Activated CD4-positive, alpha-beta T cell treated with anti-CD3 and anti-CD28 coated beads, Interleukin-2, amount 50 U/mL, for 24 hours (primary cell): ENCODE measurements at regions not wholly inside any gene's neighbourhood (a gene's known extent, or its start where the extent isn't known, plus 50 kb on each side); places are given as distances from the start of the nearest gene placed in this dataset.

Experiments
- DNase-seq, 2 donors: peaks; one replicate each; pipeline ENCODE4 v3.0.0-alpha.2; 2020; ENCODE audit warnings: low read depth in 1 of 2, low spot score in 1 of 2

DNA sequence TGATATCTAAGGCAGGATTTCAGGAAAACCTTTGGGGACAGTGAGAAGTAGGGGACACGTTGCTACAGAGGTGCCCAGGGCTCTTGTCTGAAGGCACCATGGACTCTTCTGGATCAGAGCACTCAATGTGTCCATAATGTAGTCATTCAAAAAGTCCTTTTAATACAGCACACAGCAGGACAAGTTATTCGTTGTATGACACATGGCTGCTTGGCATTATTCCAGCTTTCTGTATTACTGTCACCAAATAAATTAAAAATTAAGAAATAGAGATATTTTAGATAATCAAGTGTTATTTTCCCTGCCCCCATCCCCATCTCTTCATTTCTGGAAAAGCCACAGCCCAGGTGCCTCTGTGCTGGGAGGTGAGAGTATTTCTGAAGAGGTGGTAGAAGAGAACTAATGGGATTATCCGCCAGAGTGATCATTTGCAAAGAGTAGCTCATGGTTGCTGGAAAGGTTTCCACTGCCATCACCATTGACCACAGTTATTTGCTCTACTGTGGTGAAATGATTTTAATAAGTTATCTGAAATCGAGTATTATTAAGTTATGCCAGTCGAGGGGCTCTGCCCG lies 83.0 kb downstream of the CXCL12 start:
- DNase-seq, result no peak

DNA sequence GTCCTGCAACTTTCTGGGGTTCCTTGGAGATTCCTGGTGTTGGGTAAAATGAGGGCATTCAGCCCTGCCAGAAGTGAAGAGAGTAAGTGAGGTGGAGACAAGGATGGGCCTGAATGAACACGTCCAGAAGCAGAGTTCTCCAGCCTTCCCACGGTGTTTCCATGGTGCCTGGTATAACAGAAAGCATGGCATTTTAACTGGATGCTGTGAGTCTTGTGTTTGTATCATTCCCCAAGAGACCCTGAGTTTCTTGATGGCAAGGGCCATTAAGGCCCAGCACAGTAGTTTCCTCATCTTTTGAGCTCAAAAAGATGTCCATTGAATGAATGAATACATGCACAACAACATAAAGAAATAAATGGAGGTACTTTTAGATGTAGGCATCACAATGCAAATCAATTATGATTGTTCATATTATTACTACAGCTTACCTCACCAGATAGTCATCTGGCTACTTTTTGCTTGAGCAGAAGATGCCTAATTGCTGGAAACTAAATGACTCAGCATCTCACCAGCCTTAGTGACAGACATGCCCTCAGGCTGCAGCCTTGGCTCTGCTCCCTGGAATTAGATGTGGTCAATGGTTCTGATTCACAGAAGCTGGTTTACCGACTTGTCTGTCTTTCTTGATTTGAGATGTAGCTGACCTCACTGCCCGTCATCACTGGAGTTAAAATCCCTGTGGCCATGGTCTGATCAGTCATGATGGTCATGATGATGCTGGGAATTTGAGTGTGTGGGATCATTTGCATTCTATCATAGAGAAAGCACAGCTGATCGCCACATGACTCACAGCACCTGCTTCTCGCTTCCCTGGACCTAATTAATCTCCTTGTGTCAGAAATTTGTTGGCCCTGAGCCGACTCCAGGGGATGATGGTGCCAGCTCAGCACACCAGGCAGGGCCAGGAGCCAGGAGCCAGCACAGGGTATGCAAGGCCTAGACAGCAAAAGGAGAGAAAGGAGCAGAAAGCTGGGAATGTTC lies 83.9 kb downstream of the CXCL12 start:
- DNase-seq, result no peak

DNA sequence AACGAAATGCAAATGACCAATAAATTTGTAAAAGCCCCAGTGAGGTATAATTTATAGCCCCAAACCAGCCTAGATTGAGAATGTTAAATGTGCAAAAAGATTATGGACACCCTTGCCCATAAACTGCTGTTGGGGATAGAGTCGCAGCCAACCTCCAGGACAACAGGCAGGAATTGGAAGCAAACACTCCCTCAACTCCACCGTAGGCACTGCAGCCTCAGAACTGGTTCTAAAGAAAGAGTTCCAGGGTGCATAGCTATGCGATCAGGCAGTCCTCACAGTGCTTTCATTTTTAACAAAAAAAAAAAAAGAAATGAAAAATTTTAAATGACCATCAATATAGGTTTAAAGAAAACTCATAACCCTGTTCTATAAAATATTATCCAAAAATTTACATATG lies 86.2 kb downstream of the CXCL12 start:
- no peak for DNase-seq

DNA sequence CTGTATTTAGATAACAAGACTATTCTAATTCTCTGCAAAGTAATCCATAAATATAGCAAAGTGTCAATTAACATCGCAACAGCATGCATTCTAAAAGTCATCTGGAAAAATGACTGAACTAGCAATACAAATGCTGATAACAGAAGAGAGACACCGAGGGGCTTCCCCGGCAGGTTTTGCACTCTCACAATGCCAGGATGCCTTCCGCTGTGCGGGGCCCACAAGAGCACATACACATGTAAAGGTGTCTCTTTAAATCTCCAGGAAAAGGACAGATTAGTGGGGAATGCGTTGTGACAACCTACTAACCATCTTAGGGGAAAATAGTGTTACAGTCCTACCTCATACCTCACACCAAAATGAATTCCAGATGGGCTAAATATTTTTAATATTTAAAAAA lies 86.9 kb downstream of the CXCL12 start:
- DNase-seq, result no peak

DNA sequence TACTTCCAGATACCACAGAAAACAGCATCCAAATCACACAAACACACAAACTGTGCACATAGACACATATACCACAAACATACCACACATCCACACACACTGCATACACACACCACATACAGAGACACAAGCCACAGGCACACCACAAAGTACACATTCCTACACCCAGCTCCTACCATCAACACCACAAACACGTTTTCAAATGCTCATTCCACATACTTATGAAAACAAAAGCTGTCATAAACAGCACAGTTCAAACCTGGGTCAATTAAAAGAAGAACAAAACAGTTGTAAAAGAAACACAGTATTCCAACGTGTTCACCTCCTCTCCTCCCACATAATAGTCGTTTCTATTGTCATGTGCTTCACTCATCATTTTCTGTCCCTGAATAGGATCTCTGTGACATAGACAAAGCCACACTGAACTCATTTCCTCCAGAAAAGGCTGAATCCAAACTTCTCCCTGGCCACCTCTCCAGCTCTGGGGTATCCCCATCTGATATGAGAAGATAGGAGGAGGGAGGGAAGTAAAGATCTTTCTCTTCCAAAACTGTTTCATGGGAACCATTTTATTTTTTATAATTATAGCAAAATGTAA lies 89.2 kb downstream of the CXCL12 start:
- DNase-seq, result no peak

DNA sequence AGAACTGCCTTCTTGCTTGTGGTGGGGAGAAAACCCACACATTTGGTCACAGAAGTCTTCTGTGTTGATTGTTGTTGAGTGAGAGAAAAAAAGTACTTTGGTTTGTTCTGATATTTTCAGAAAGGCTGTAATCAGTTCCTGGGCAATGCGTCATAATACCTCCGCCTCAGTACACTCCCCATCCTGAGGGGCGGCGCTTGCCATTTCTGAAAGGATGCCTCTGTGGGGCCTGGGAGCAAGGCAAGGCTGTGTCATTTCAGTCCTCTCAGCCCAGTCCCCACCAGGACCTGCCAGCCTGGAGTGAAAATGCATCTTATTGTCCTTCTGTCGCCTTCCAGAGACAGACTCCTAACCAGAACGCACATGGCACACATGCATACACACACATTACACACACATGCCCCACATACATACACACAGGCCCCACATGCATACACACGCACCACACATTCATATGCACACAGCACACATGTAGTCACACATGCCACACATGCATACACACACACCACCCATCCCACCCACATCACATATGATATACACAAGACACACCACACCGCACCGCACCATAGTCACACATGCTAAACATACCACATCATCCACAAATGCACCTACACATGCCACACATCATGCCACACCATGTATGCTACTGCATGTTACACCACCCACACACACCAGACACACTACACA lies 90.0 kb downstream of the CXCL12 start:
- no peak for DNase-seq

DNA sequence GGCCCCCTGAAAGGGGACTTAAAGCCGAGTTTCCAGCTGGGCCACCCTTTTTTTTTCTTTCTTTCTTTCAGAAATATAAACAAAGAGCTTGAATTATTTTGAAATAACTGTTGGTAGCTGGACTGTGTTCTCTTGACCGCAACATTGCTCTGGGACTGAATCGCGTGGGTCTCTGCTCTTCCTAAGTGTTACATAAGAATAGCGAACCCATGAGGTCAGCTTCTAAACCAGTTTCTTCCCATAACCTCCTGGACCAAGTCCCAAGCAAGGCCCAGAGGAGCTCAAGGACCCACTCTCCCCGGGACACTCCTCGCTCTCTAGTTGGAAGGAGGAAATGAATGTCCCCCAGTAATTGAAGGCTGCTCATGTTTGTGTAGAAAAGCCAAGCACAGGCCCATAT lies 91.1 kb downstream of the CXCL12 start:
- DNase-seq, result no peak

DNA sequence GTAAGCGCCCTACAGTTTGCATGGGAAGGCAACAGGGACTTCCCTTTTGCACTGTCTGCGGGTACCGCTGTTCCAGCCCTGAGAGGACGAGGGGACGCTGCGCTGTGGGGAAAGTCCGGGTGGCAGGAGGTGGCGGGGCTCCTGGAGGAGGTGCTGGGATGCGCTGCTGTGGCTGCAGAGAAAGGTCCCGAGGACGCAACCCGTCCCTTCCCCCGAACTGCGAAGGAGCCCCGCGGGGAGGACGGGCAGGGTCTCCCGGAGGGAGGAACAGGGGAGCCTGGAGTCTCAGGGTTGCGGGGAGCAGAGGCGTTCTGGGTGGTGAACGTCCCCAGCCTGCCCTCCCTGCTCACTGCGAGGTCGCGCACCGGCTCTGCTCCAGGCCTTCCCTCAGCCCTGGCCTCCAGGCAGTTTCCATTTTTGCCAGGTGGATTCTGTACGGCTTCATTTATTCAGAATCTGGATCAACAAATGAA lies 91.6 kb downstream of the CXCL12 start:
- DNase-seq, result no peak

DNA sequence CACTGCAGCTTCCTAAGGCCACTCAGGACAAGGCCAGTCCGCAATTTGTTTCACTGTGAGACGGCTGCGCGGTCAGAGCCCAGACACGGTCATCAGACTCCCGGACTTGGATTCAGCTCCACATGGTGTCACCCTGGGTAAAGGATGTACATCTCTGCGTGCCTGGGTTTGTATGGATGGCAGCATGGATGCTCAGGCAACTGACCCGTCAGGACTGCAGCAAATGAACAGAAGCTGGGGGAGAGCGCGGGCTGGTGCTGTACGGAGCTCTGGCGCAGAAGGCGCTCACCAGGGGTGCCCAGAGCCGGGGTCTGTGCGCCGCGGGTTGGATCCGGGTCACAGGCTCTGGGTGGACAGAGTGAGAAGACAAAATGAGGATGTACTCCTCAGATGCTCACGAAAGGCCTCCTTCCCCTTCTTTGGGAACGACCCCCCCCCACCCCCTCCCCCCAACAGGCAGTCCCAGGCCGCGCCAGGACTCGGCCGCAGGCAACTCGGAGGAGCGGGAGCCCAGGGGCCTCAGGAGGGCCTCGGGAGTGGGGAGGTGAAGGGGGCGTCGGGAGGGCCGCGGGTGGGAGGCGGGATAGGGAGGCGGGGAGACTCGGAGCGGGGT lies 92.4 kb downstream of the CXCL12 start:
- DNase-seq, result no peak

DNA sequence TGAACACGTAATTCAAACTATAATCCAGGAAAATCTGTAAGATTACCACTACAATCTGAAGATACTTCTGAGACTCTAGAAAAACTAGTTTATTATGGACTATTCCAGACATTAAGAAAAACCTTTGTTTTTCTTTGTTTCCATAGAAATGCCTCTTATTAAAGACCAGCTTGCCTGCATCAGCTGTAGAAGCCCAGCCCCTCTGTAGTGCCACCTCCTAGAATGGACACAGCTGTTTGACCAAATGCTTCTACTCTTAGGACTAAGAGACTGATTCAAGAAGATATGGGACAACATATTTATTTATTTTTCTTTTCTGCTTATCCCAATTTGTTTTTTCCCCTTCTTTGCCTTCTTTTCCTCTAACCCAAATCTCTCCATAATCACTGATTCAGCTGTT lies 93.8 kb downstream of the CXCL12 start:
- DNase-seq, result no peak

DNA sequence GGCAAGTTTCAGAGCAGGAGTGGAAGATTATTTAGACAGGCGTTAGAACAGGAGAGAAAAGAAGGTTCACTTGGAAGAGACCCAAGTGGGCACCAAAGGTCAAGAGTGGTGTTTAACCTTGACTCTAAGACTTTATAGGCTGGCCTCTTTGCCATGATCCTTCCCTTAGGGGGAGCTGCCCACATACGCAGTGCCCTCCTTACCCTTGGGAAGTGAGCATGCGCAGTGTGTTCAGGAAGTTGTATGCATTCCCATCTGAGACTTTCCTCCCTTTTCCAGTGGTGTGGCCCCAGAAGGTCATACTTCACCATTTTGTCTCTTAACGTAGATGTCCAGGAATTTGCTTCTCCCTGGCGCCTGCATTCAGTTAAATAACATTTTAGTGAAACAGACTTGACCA lies 95.8 kb downstream of the CXCL12 start:
- DNase-seq, result no peak

DNA sequence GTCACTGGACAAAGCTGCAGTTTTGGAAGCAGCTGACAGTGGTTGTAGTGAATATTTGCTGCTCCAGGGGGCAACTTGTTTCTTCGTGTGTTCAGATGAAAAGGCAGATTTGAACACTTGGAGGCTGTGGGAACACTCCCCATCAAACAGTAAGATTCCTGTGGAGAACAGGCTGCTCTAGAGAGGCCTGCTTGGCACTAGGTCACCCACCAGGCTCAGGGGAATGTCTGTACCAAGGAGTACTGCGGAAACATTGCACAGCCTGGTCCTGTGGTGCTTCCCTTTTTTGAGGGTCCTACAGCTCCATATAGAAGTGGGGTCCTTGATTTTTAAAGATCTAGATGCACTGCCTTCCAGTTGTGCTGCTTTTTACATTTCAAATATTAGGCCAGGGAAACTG lies 97.5 kb downstream of the CXCL12 start:
- no peak for DNase-seq

DNA sequence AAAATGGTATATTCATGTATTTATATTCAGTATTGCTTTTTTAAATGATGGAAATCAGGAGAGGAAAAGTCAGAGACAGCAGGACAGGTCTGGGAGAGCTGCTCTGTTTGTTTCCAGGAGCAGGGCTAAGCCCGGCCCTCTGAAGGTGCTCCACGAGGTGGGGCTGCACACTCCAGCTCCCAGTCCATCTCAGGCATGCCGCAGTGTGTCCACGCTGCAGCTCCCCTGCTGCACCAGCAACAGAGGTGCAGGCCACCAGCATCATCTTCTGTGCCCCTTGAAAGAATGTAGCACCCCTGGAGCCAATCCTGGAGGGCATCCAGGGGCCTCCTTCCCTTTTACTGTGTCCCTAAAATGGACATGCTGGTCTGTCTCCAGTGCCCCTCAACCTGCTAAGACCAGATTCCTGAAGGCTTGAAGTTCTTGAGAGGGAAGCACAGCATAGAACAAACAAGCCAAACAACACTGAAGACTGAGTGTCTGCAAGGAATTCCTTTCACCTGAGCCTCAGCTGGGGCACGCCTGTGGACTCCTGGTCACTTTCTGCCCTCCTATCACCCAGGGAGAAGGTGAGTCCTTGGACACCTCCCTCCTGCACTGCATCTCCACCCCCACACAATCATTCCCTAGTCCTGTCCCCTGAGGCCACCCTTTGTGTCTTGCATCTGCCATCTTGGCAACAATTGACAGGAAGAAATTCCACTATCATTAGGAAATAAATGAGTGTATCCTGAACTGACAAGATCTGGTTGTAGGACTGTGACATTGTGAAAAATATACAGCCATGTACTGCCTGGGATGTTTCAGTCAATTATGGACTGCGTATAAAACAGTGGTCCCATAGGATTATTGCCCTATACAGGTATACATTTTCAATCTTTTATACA lies 100.5 kb downstream of the CXCL12 start:
- DNase-seq, result no peak

DNA sequence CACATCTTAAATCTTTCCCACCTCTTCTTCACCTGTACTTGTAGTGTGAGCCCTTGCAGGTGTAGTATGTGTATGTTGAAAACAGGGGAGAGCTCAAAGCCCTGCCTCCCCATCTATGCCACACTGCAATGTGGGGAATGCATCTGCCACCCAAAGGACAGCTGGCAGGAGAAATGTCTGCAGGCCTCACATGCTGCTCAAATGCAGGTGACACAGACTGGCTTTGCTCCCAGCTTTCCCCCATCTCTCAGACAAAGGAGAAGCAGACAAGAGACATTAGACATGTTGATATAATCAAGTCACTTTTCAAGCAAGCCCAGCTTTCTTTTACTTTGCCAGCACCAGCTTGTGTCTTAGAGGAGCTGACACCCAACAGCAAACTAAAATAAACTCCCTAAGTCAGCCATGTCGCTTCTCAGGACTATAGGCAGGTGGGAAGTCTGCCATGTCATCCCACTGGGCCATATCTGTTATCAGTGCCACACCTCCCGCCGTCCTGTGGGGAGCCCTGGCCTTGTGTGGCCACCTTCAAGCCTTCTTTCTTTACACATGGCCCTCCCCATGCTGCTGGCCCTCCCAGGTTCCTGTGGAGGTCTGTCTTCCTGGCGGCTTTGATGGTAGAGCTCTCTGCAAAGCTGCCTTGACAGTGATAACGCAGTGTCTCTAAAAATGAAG lies 102.1 kb downstream of the CXCL12 start:
- no peak for DNase-seq

DNA sequence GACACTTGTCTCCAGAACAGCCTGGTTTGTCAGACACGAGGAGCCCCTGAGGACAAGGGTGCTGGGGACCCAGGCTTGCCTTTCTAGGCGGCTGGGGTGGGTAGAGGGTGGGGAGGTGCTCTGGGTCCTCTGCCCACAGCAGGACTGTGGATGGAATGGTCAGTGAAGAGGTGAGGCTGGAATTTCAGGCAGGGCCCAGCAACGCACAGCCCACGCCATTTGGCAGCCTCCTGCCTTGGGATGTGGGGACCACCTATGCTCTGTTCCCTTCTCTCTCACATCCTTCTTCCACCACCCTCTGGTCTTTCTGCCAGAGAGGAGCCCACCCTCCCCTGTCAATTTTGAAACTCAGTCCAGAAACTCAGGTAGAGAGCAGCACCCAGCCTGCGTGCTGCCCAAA lies 103.2 kb downstream of the CXCL12 start:
- no peak for DNase-seq

DNA sequence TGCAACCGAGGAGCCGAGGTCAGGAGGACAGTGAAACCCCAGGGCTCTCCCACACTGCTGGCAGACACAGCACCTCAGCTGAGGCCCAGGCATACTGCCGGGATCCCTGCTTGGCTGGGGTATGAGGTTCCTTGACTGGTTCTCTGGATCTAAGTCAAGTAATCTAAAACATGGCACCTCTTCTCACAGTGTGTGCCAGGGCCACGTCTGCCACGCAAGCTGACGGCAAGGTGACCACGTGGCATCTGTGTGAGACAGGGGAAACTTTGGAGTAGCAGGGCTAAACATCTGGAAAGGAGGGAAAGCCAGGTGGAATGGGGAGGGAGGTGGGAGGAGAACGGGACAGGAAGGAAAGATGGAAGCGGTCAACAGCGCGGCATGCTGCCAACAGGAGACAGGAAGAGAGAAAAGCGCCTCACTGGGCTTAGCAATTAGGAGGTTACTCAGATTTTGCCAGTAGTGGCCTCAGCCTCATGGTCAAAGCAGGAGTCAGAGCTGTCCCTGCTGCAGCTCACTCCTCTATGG lies 103.7 kb downstream of the CXCL12 start:
- no peak for DNase-seq

DNA sequence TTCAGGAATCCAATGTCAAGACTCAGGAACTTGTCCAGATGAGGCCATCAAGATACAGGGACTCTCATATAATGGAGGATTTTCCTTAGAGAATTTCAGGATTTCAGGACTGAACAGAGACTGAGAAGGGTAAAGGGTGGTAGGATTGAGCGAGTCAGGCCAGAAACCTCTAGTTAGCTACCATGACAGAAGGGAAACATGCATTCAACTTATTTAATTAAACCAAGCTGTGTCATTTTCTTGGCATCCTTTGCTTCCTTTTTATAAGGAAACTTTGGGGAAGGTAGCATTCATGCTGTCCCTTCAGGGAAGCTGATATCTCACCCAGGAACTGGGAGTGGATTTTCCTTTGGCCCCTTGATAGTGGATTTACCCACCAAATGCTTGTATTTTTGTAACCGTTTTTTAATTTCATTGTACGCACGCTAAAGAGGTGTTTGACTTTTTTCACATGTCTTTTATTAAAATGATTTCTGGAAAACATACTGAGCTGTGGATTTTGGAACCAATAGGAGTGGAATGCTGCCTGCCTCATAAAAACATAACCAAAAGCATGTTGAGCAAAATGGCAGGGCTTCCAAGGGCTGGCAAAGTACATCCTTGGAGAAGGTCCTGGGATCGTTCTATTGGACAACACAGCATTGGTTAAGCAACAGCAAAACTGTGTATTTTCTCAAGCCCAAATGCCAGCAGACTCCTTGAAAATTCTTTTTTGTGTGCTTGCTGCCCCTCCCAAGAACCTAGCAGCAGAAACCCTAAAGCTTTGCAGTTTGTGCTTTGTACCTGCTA lies 104.5 kb downstream of the CXCL12 start:
- no peak for DNase-seq

DNA sequence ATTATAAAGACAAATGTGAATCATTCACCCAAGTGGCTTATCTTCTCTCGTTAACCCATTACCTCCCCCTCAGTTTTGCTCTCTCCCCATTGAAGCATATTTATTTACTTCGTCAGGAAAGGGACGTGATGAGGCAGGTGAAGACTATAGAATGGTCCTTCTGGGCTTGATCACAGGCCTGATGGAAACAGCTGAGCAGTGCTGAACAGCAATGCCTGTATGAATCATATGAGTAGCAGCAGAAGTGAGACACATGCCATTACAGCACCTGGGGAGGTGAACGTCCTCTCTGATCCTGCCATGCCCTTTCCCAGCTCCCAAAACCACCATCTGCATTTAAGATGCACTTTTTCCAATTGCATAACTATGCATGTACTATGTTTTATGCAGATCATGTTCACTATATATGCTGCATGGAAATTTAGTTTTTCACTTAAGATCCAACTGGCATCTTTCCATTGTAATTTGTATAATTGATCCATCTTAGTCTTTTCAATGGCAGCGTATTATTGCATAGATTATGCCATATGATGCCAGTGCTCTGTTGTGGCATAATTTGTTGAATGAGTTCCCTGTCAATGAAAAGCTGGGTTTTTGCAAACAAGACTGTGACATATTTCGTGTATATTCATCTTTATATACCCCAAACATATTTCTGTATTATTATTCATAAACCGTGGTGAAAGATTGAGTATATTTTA lies 105.3 kb downstream of the CXCL12 start:
- no peak for DNase-seq
